ENCODE measurements at regions not wholly inside any gene's neighbourhood (a gene's known extent, or its start where the extent isn't known, plus 50 kb on each side); places are given as distances from the start of the nearest gene placed in this dataset.

DNA sequence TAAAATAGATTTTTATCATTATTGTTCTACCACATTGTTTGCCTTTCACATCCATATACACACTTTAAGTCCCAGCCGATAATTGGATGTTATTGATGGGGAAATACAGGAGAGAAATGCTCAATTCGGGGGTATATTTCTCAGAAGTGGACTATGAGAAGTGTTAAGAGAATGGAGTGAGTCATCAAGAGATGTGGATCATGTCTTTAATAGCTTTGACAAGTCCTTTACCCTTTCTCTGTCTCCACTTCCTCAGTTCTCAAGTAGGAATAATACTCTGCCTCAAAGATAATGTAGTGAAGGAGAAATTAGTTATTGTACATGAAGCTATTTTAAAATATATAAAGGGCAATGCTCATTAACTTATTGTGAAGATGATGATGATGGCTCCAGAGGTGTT is 1017.6 kb upstream of the PIK3C3 start:
- H4K20me1 ChIP-seq (replicated peaks; ENCODE audit: insufficient read depth) = no peaks in the 10 kb centered on the region
- H3K36me3 Mint-ChIP-seq (ENCODE audit: low read depth) = no peaks in the 10 kb centered on the region
- no peaks in the 10 kb centered on the region for H3K4me1 Mint-ChIP-seq
- ATAC-seq (no peak), DNase-seq (ENCODE audit: low spot score) (no peak)
- H3K27me3 Mint-ChIP-seq (ENCODE audit: insufficient read depth, low read depth, poor library complexity) = peaks cover 4% of the 10 kb centered on the region
- no peak overlapping the region for H3K4me2 ChIP-seq
- H3K36me3 ChIP-seq (ENCODE audit: insufficient read depth) = no peaks in the 10 kb centered on the region
- TF ChIP-seq STAT1 (IDR thresholded peaks at IDR 0.05; ENCODE audit: unreplicated experiment) (no peak), CREB1 (CRISPR knock-in tag; IDR thresholded peaks at IDR 0.05; ENCODE audit: low read depth) (no peak), ZNF114 (CRISPR knock-in tag; IDR thresholded peaks at IDR 0.05) (no peak), ZNF331 (CRISPR knock-in tag; IDR thresholded peaks at IDR 0.05; ENCODE audit: low read depth) (no peak), JUNB (IDR thresholded peaks at IDR 0.05; ENCODE audit: unreplicated experiment) (no peak), POLR2AphosphoS5 (IDR thresholded peaks at IDR 0.05; ENCODE audit: low read depth) (no peak), EZH2phosphoT487 (IDR thresholded peaks at IDR 0.05; ENCODE audit: unreplicated experiment) (no peak)
- TF ChIP-seq, protein P1, sequence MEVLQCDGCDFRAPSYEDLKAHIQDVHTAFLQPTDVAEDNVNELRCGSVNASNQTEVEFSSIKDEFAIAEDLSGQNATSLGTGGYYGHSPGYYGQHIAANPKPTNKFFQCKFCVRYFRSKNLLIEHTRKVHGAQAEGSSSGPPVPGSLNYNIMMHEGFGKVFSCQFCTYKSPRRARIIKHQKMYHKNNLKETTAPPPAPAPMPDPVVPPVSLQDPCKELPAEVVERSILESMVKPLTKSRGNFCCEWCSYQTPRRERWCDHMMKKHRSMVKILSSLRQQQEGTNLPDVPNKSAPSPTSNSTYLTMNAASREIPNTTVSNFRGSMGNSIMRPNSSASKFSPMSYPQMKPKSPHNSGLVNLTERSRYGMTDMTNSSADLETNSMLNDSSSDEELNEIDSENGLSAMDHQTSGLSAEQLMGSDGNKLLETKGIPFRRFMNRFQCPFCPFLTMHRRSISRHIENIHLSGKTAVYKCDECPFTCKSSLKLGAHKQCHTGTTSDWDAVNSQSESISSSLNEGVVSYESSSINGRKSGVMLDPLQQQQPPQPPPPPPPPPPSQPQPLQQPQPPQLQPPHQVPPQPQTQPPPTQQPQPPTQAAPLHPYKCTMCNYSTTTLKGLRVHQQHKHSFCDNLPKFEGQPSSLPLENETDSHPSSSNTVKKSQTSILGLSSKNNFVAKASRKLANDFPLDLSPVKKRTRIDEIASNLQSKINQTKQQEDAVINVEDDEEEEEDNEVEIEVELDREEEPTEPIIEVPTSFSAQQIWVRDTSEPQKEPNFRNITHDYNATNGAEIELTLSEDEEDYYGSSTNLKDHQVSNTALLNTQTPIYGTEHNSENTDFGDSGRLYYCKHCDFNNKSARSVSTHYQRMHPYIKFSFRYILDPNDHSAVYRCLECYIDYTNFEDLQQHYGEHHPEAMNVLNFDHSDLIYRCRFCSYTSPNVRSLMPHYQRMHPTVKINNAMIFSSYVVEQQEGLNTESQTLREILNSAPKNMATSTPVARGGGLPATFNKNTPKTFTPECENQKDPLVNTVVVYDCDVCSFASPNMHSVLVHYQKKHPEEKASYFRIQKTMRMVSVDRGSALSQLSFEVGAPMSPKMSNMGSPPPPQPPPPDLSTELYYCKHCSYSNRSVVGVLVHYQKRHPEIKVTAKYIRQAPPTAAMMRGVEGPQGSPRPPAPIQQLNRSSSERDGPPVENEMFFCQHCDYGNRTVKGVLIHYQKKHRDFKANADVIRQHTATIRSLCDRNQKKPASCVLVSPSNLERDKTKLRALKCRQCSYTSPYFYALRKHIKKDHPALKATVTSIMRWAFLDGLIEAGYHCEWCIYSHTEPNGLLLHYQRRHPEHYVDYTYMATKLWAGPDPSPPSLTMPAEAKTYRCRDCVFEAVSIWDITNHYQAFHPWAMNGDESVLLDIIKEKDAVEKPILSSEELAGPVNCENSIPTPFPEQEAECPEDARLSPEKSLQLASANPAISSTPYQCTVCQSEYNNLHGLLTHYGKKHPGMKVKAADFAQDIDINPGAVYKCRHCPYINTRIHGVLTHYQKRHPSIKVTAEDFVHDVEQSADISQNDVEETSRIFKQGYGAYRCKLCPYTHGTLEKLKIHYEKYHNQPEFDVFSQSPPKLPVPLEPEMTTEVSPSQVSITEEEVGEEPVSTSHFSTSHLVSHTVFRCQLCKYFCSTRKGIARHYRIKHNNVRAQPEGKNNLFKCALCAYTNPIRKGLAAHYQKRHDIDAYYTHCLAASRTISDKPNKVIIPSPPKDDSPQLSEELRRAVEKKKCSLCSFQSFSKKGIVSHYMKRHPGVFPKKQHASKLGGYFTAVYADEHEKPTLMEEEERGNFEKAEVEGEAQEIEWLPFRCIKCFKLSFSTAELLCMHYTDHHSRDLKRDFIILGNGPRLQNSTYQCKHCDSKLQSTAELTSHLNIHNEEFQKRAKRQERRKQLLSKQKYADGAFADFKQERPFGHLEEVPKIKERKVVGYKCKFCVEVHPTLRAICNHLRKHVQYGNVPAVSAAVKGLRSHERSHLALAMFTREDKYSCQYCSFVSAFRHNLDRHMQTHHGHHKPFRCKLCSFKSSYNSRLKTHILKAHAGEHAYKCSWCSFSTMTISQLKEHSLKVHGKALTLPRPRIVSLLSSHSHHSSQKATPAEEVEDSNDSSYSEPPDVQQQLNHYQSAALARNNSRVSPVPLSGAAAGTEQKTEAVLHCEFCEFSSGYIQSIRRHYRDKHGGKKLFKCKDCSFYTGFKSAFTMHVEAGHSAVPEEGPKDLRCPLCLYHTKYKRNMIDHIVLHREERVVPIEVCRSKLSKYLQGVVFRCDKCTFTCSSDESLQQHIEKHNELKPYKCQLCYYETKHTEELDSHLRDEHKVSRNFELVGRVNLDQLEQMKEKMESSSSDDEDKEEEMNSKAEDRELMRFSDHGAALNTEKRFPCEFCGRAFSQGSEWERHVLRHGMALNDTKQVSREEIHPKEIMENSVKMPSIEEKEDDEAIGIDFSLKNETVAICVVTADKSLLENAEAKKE (CRISPR knock-in tag; IDR thresholded peaks at IDR 0.05) = no peak
- TF ChIP-seq, protein P2, sequence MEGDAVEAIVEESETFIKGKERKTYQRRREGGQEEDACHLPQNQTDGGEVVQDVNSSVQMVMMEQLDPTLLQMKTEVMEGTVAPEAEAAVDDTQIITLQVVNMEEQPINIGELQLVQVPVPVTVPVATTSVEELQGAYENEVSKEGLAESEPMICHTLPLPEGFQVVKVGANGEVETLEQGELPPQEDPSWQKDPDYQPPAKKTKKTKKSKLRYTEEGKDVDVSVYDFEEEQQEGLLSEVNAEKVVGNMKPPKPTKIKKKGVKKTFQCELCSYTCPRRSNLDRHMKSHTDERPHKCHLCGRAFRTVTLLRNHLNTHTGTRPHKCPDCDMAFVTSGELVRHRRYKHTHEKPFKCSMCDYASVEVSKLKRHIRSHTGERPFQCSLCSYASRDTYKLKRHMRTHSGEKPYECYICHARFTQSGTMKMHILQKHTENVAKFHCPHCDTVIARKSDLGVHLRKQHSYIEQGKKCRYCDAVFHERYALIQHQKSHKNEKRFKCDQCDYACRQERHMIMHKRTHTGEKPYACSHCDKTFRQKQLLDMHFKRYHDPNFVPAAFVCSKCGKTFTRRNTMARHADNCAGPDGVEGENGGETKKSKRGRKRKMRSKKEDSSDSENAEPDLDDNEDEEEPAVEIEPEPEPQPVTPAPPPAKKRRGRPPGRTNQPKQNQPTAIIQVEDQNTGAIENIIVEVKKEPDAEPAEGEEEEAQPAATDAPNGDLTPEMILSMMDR (conservative IDR thresholded peaks at IDR 0.05; ENCODE audit: low read depth in 2 of 2) = no peak
- TF ChIP-seq, protein P3, sequence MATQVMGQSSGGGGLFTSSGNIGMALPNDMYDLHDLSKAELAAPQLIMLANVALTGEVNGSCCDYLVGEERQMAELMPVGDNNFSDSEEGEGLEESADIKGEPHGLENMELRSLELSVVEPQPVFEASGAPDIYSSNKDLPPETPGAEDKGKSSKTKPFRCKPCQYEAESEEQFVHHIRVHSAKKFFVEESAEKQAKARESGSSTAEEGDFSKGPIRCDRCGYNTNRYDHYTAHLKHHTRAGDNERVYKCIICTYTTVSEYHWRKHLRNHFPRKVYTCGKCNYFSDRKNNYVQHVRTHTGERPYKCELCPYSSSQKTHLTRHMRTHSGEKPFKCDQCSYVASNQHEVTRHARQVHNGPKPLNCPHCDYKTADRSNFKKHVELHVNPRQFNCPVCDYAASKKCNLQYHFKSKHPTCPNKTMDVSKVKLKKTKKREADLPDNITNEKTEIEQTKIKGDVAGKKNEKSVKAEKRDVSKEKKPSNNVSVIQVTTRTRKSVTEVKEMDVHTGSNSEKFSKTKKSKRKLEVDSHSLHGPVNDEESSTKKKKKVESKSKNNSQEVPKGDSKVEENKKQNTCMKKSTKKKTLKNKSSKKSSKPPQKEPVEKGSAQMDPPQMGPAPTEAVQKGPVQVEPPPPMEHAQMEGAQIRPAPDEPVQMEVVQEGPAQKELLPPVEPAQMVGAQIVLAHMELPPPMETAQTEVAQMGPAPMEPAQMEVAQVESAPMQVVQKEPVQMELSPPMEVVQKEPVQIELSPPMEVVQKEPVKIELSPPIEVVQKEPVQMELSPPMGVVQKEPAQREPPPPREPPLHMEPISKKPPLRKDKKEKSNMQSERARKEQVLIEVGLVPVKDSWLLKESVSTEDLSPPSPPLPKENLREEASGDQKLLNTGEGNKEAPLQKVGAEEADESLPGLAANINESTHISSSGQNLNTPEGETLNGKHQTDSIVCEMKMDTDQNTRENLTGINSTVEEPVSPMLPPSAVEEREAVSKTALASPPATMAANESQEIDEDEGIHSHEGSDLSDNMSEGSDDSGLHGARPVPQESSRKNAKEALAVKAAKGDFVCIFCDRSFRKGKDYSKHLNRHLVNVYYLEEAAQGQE (IDR thresholded peaks at IDR 0.05; ENCODE audit: unreplicated experiment) = no peak
- no peaks in the 10 kb centered on the region; the same call in 2 of the 3 replicates for H3K9me3 Mint-ChIP-seq
- H3K27ac Mint-ChIP-seq = no peak overlapping the region
- no peak overlapping the region for H3K4me3 ChIP-seq
- no peaks in the 10 kb centered on the region for H3K27me3 ChIP-seq (ENCODE audit: insufficient read depth)
- no peaks in the 10 kb centered on the region for H3K4me1 ChIP-seq (ENCODE audit: insufficient read depth)
- no peaks in the 10 kb centered on the region for H3F3A ChIP-seq (replicated peaks; ENCODE audit: low read depth)
- no peak overlapping the region for H3K27ac ChIP-seq (ENCODE audit: low read depth)
- H3K79me2 ChIP-seq (replicated peaks; ENCODE audit: insufficient read depth) = no peaks in the 10 kb centered on the region
- H2AFZ ChIP-seq = no peak overlapping the region
- no peak overlapping the region for H3K4me3 Mint-ChIP-seq
- peaks cover 3% of the 10 kb centered on the region; the same call in 1 of the 2 replicates for H3K9me2 ChIP-seq (ENCODE audit: insufficient read depth)

Data from GM23338 (cell line).